ENCODE measurements at regions not wholly inside any gene's neighbourhood (a gene's known extent, or its start where the extent isn't known, plus 50 kb on each side); places are given as distances from the start of the nearest gene placed in this dataset.
"Not testable (repeated sequence)": the region's sequence is repeated elsewhere in the genome, so short reads cannot be mapped to it uniquely, and the experiment has no call there.

DNA sequence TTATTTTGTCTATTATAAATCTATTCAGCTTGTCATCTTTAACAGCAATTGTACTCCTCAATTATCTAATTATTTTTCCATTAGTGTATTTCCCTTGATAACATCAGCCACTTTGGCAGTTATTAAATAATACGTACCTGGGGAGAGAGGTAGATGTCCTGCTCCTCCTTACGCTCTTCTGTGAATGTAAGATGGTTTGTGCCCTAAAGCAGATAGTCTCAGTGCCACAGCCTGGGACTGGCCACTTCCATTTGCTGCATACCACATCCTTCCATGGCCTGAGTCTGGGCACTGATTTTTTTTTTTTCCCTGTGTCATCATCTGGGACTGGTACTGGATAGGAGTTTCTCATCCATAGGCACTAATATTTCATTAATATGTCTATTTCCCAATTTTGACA lies 632.4 kb upstream of the LRRTM4 start:
- peak in 2 of 3 experiments; percentile 18 to 62 for DNase-seq

GRCh38 chr2:78162202-78162601 lies 640.0 kb upstream of the LRRTM4 start:
- no peak for DNase-seq

GRCh38 chr2:78172157-78172556 lies 650.0 kb upstream of the LRRTM4 start:
- not testable (repeated sequence) for DNase-seq

DNA sequence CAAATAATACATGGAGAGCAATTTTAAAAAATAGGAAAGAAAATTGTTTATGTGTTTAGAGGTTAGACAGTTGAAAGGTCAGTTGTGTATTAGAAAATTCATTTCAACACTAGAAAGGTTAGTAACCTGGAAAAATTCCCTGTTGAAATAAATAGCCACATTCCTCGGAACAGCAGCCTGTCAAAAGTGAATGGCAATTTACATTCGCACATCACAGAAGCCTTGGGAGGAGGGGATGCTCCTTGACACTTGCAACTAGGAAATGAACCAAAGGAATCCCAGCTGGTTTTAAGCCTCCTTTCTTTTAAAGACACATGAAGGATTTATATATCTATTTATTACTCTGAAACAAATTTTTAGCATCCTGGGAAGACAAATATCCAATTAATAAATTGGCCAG lies 653.5 kb upstream of the LRRTM4 start:
- DNase-seq = no peak

GRCh38 chr2:78201064-78201575 lies 678.9 kb upstream of the LRRTM4 start:
- no peak for DNase-seq

DNA sequence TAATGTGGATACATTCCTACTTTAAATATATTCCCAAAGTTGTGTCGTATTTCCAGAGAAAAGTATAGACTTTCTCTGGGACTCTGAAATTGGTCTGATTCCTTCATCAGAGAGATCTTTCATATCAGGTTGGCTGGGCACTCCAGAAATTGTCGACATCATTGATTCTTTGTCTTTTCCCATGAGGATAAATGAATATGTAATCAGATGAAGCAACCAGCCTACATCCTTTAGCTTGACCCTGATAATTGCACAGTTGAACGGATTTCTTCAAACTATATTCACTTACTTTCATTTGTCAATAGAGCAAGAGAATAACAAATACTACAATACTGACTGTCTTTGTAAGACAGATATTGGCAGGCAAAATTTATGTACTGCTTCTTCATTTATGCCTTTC lies 680.2 kb upstream of the LRRTM4 start:
- no peak for DNase-seq

GRCh38 chr2:78202986-78203670 lies 681.0 kb upstream of the LRRTM4 start:
- no peak for DNase-seq

DNA sequence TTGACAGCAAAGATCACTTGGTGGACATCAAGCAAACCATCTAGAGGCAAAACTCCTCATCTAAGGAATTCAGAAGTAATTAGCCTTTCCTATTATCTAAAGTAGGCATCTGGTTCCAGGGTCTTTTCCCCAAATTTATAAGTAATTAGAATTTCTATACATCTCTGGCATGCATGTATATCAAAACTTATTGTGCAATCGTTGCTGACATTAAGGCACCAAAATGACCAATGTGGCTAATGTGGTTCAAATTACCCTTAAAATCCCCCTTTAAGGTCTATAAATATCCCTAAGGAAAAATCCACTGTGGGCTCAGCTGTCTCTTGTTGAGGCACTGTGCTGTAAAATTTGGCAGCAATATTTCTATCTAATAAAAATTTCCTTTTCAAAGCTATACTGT lies 695.9 kb upstream of the LRRTM4 start:
- DNase-seq = no peak

DNA sequence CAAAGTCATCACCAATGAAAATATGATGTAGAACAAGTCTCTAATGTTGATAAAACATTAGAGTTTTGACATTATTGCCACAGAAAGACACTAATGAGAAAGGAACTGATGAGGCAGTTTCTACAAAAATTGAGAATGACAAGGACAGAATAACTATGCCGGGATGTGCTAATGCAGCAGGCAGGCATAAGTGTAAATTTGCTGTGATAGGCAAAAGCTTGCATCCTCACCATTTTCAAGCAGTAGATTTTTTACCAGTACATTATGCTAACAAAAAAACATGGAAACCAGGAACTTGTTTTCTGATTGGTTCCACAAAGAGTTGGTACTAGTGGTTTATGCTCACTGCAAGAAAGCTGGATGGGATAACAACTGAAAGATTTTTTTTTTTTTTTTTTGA lies 715.5 kb upstream of the LRRTM4 start:
- DNase-seq = no peak

- peak in 2 of 3 experiments; percentile 8 to 44 for DNase-seq
Observed at GRCh38 chr2:78245394-78246135, 723.4 kb upstream of the LRRTM4 start.

- DNase-seq = no peak
Observed at GRCh38 chr2:78251708-78252107, 729.5 kb upstream of the LRRTM4 start.

GRCh38 chr2:78260861-78261260 lies 738.7 kb upstream of the LRRTM4 start:
- DNase-seq = no peak

GRCh38 chr2:78261454-78261853 lies 739.3 kb upstream of the LRRTM4 start:
- DNase-seq = no peak

DNA sequence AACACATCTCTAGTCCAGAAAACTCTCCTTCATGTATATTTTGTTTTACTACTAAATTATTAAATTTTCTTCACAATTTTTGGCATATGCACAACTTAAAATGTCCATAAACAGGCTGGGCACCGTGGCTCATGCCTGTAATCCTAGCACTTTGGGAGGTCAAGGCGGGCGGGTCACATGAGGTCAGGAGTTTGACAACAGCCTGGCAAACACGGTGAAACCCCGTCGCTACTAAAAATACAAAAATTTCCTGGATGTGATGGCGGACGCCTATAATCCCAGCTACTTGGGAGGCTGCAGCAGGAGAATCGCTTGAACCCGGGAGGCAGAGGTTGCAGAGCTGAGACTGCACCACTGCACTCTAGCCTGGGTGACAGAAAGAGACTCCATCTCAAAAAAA lies 739.9 kb upstream of the LRRTM4 start:
- not testable (repeated sequence) for DNase-seq

DNA sequence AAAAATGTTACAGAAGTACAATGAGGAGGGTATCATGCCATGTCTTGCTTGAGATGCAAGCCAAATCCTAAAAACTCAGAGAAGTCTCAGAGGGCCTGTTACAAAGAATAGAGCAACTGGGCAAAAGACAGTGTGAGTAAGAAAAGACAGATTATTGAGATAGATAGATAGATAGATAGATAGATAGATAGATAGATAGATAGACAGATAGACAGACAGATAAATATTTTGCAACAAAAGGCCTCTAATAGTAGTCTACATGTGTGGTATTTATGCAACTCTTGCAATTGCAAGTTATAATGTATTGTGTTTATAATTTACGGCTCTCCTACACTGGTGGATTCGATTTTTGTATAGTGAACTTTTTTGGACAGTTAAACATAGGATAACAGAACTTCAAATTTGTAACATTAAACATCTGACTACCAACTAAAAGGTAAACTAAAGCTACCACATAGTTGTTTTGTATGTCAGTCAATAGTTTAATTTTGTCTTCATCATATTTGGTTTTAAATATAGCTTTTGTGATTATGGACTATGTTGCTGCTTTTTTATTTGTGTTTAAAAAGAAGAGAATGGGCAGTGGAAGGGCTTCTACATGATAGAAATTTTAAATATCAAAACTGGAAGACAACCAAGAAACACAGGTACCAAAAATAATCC lies 740.7 kb upstream of the LRRTM4 start:
- DNase-seq = no peak

DNA sequence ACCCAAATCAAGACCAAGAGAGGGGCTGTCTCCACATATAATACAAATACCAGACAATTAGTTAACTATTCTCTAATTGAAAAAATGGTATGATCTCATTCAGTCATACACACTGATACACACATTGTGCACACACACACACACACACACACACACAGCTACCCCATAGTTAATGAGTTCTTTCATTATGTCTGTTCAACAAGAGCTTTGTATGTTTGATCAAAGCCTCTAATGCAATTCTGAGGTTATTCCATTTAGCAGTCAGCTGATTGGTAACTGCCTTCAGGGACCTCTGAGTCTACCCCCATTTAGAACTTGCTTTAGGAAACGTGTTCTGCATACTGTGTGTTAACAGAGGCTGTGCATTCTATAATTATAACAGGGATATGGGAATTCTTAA lies 741.4 kb upstream of the LRRTM4 start:
- no peak for DNase-seq

- no peak for DNase-seq
Observed at GRCh38 chr2:78264130-78264529, 742.0 kb upstream of the LRRTM4 start.

- no peak for DNase-seq
Observed at GRCh38 chr2:78281164-78281563, 744.3 kb upstream of the REG3G start.

GRCh38 chr2:78290581-78291214 lies 734.8 kb upstream of the REG3G start:
- no peak for DNase-seq

DNA sequence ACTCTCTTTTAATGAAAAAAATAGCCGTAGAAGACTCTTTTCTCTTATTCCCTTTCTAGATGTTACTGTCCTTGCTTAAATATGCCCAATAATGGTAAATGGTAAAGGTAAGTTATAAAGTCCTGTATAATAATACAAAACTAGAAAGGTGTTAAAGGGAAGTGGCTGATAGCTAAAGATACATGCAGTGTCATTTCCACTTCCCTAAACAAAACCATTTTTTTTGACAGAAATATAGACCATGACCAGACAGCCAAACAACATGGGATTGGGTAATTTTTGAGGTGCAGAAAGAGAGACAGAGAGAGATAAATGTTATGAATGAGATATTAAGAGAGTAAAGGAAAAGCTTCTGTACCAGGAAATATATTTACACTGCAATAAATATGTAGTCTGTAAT lies 731.7 kb upstream of the REG3G start:
- no peak for DNase-seq

GRCh38 chr2:78301166-78301789 lies 724.2 kb upstream of the REG3G start:
- DNase-seq = no peak

- DNase-seq = peak in 2 of 3 experiments; percentile 3 to 53
Observed at GRCh38 chr2:78304678-78305077, 720.8 kb upstream of the REG3G start.

DNA sequence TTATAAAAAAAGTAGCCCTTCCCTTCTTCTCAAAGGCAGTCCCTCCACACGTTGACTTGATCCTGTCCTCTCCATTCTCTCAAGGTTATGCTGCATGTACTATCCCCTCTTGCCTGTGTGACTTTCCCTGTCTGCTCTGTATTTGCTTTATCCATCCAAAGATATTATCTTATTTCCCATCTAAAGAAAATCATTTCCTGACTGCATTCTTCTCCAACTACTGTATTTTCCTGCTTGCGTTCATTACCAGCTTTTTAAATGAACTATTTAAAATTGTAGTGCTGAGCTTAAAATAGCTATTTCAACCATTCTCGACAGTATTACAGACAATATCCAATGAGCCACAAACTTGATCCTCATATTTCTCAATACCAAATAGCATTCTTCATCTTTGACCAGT lies 716.0 kb upstream of the REG3G start:
- DNase-seq = no peak

Measured in NCI-H1417 (cell line).